ENCODE measurements at regions not wholly inside any gene's neighbourhood (a gene's known extent, or its start where the extent isn't known, plus 50 kb on each side); places are given as distances from the start of the nearest gene placed in this dataset.
A peak's percentile ranks its signal among the peaks of the same experiment; 100 is the strongest.

GRCh38 chr7:25756601-25757000 lies 395.4 kb upstream of the NFE2L3 start:
- Mint-ChIP-seq H3K4me1 (ENCODE audit: low read depth, unreplicated experiment) (peaks cover 40% of the 10 kb centered on the region), H3K27me3 (ENCODE audit: unreplicated experiment) (peaks cover 5% of the 10 kb centered on the region), H3K27ac (ENCODE audit: unreplicated experiment) (no peak overlapping the region), H3K9me3 (ENCODE audit: unreplicated experiment) (peaks cover 11% of the 10 kb centered on the region), H3K4me3 (ENCODE audit: unreplicated experiment) (no peak overlapping the region), H3K36me3 (ENCODE audit: unreplicated experiment) (peaks cover 3% of the 10 kb centered on the region)
- no peak for TF ChIP-seq CTCF (IDR thresholded peaks at IDR 0.05; ENCODE audit: partially characterized antibody, unreplicated experiment)
- no peak for DNase-seq

GRCh38 chr7:25758559-25758958 lies 393.4 kb upstream of the NFE2L3 start:
- peaks cover 25% of the 10 kb centered on the region for H3K4me1 Mint-ChIP-seq (ENCODE audit: low read depth, unreplicated experiment)
- TF ChIP-seq CTCF (IDR thresholded peaks at IDR 0.05; ENCODE audit: partially characterized antibody, unreplicated experiment), result no peak
- peaks cover 9% of the 10 kb centered on the region for H3K9me3 Mint-ChIP-seq (ENCODE audit: unreplicated experiment)
- H3K27ac Mint-ChIP-seq (ENCODE audit: unreplicated experiment), result no peak overlapping the region
- no peak for DNase-seq
- H3K27me3 Mint-ChIP-seq (ENCODE audit: unreplicated experiment), result peaks cover 5% of the 10 kb centered on the region
- no peak overlapping the region for H3K4me3 Mint-ChIP-seq (ENCODE audit: unreplicated experiment)
- peaks cover 3% of the 10 kb centered on the region for H3K36me3 Mint-ChIP-seq (ENCODE audit: unreplicated experiment)

- H3K36me3 Mint-ChIP-seq (ENCODE audit: unreplicated experiment), result peaks cover 3% of the 10 kb centered on the region
- no peak overlapping the region for H3K4me3 Mint-ChIP-seq (ENCODE audit: unreplicated experiment)
- H3K9me3 Mint-ChIP-seq (ENCODE audit: unreplicated experiment), result peaks cover 7% of the 10 kb centered on the region
- no peak for TF ChIP-seq CTCF (IDR thresholded peaks at IDR 0.05; ENCODE audit: partially characterized antibody, unreplicated experiment)
- peaks cover 24% of the 10 kb centered on the region for H3K4me1 Mint-ChIP-seq (ENCODE audit: low read depth, unreplicated experiment)
- no peak overlapping the region for H3K27ac Mint-ChIP-seq (ENCODE audit: unreplicated experiment)
- no peak for DNase-seq
- H3K27me3 Mint-ChIP-seq (ENCODE audit: unreplicated experiment), result peaks cover 5% of the 10 kb centered on the region
Observed at GRCh38 chr7:25759286-25759685, 392.7 kb upstream of the NFE2L3 start.

- no peak overlapping the region for H3K4me3 Mint-ChIP-seq (ENCODE audit: unreplicated experiment)
Observed at GRCh38 chr7:25759748-25760147, 392.2 kb upstream of the NFE2L3 start.

More at GRCh38 chr7:25759748-25760147, 392.2 kb upstream of the NFE2L3 start:
- peaks cover 7% of the 10 kb centered on the region for H3K9me3 Mint-ChIP-seq (ENCODE audit: unreplicated experiment)
- peaks cover 19% of the 10 kb centered on the region for H3K4me1 Mint-ChIP-seq (ENCODE audit: low read depth, unreplicated experiment)
- H3K27me3 Mint-ChIP-seq (ENCODE audit: unreplicated experiment), result peaks cover 5% of the 10 kb centered on the region
- peaks cover 3% of the 10 kb centered on the region for H3K36me3 Mint-ChIP-seq (ENCODE audit: unreplicated experiment)
- no peak for TF ChIP-seq CTCF (IDR thresholded peaks at IDR 0.05; ENCODE audit: partially characterized antibody, unreplicated experiment)
- H3K27ac Mint-ChIP-seq (ENCODE audit: unreplicated experiment), result peak overlapping the region; percentile 9
- DNase-seq, result peak; percentile 23

All from glutamatergic neuron (in vitro differentiated cells).